ENCODE measurements at regions not wholly inside any gene's neighbourhood (a gene's known extent, or its start where the extent isn't known, plus 50 kb on each side); places are given as distances from the start of the nearest gene placed in this dataset.

GRCh38 chr13:80204642-80205041 lies 136.3 kb downstream of the SPRY2 start:
- H3K14ac ChIP-seq (ENCODE audit: insufficient read depth, low read length), result no peak overlapping the region
- no peak overlapping the region for H4K91ac ChIP-seq (ENCODE audit: insufficient read length, low read depth, low read length)
- H2BK12ac ChIP-seq (ENCODE audit: insufficient read length, low read depth, low read length), result no peak overlapping the region
- no peak for DNase-seq
- no peak overlapping the region for H3K4ac ChIP-seq (ENCODE audit: low read depth, low read length)
- H3K79me2 ChIP-seq (ENCODE audit: insufficient read depth, low read length), result no peaks in the 10 kb centered on the region
- no peaks in the 10 kb centered on the region for H4K20me1 ChIP-seq (ENCODE audit: control insufficient read depth, insufficient read depth, insufficient read length)
- Mint-ChIP-seq H3K4me3 (no peak overlapping the region), H3K27ac (no peak overlapping the region), H3K9me3 (peaks cover 0 to 2% of the 10 kb centered on the region in 2 experiments; a peak in 1 of 5 replicates), H3K27me3 (ENCODE audit: low read depth) (no peaks in the 10 kb centered on the region), H3K36me3 (ENCODE audit: insufficient read depth in 1 of 3, low read depth in 3 of 3) (no peaks in the 10 kb centered on the region), H3K4me1 (peaks cover under 1% of the 10 kb centered on the region in 2 experiments; a peak in 2 of 4 replicates)
- no peaks in the 10 kb centered on the region for H3K27me3 ChIP-seq (ENCODE audit: insufficient read depth, low read length)
- H3K79me1 ChIP-seq (ENCODE audit: insufficient read depth, low read depth, low read length, poor library complexity, severe bottlenecking), result no peaks in the 10 kb centered on the region
- H3T11ph ChIP-seq (ENCODE audit: low read length), result no peak overlapping the region
- H3K9me3 ChIP-seq (ENCODE audit: control insufficient read depth, low read depth, low read length), result no peaks in the 10 kb centered on the region
- H4K5ac ChIP-seq (ENCODE audit: insufficient read length, low read depth, low read length), result no peak overlapping the region
- no peak overlapping the region for H2BK5ac ChIP-seq (ENCODE audit: insufficient read length, low read length)
- no peak overlapping the region for H2BK120ac ChIP-seq (ENCODE audit: low read depth, low read length, poor library complexity, severe bottlenecking)
- no peak overlapping the region for H2BK15ac ChIP-seq (ENCODE audit: low read depth, low read length)
- H2BK20ac ChIP-seq (ENCODE audit: low read depth, low read length, poor library complexity, severe bottlenecking), result no peak overlapping the region
- H3K27ac ChIP-seq (ENCODE audit: insufficient read length, low read depth, low read length), result no peak overlapping the region
- H3K4me2 ChIP-seq (ENCODE audit: insufficient read depth, insufficient read length, low read length), result no peak overlapping the region
- TF ChIP-seq, protein P1, sequence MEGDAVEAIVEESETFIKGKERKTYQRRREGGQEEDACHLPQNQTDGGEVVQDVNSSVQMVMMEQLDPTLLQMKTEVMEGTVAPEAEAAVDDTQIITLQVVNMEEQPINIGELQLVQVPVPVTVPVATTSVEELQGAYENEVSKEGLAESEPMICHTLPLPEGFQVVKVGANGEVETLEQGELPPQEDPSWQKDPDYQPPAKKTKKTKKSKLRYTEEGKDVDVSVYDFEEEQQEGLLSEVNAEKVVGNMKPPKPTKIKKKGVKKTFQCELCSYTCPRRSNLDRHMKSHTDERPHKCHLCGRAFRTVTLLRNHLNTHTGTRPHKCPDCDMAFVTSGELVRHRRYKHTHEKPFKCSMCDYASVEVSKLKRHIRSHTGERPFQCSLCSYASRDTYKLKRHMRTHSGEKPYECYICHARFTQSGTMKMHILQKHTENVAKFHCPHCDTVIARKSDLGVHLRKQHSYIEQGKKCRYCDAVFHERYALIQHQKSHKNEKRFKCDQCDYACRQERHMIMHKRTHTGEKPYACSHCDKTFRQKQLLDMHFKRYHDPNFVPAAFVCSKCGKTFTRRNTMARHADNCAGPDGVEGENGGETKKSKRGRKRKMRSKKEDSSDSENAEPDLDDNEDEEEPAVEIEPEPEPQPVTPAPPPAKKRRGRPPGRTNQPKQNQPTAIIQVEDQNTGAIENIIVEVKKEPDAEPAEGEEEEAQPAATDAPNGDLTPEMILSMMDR (conservative IDR thresholded peaks at IDR 0.05), result no peak
- no peak overlapping the region for H4K8ac ChIP-seq (replicated peaks; ENCODE audit: insufficient read length, low read depth, low read length)
- no peak overlapping the region for H3K18ac ChIP-seq (ENCODE audit: insufficient read length, low read depth, low read length)
- no CpG with 5 or more reads among the region's 2 CpGs for WGBS (ENCODE audit: extremely low coverage, insufficient read length, low lambda C conversion rate)
- H3K56ac ChIP-seq (ENCODE audit: insufficient read length, low read depth, low read length), result no peak overlapping the region
- H3K23me2 ChIP-seq (ENCODE audit: insufficient read length, low read depth, low read length, poor library complexity, severe bottlenecking), result no peaks in the 10 kb centered on the region
- H2AFZ ChIP-seq (ENCODE audit: low read length), result no peak overlapping the region
- no peak overlapping the region for H3K9ac ChIP-seq (ENCODE audit: extremely low read depth, insufficient read length, low read length)
- H3K4me1 ChIP-seq (ENCODE audit: insufficient read depth, low read length), result no peaks in the 10 kb centered on the region
- H2AK5ac ChIP-seq (ENCODE audit: insufficient read length, low read length), result no peak overlapping the region
- no peak overlapping the region for H3K23ac ChIP-seq (ENCODE audit: insufficient read length, low read depth, low read length)
